GM12878 (cell line): ENCODE measurements at regions not wholly inside any gene's neighbourhood (a gene's known extent, or its start where the extent isn't known, plus 50 kb on each side); places are given as distances from the start of the nearest gene placed in this dataset.

Source experiments
- ATAC-seq: fragments of 200-7000 bp; cut with Tn5 transposase; 3 replicates; pipeline ENCODE4 v1.9.1; 2020; ENCODE audit warnings: mild to moderate bottlenecking, moderate library complexity
- BruUV-seq: library from RNA; stranded (reverse); fragments of 400-500 nt; replicated peaks from 2 replicates; lab custom pipeline; 2021; lab: Mats Ljungman, UMichigan
- CTCF ChIA-PET: fragments of 300-600 bp; sonication (Branson Sonifier 250); formaldehyde crosslinking; extraction: SDS; loops from one replicate; lab custom pipeline; 2021; ENCODE audit warnings: inconsistent platforms; lab: Yijun Ruan, JAX
- POLR2A ChIA-PET: fragments of 350-600 bp; formaldehyde crosslinking; extraction: SDS; loops from one replicate; lab custom pipeline; 2021; ENCODE audit warnings: inconsistent platforms; lab: Charles Lee
- RAD21 ChIA-PET: fragments of 300-600 bp; sonication (Branson Sonifier 250); formaldehyde crosslinking; loops from one replicate; lab custom pipeline; 2023; ENCODE audit warnings: antibody characterized with exemption; ENCODE audit not compliant: unreplicated experiment; lab: Charles Lee
- SMC1A ChIA-PET: fragments of 300-600 bp; sonication (Branson Sonifier 250); formaldehyde crosslinking; loops from one replicate; lab custom pipeline; 2023; ENCODE audit not compliant: unreplicated experiment, uncharacterized antibody; lab: Charles Lee
- DNase-seq: peaks from one replicate; pipeline ENCODE4 v3.0.0-alpha.2; 2011; ENCODE audit warnings: low read depth, low spot score
- FAIRE-seq: peaks from 3 replicates; lab custom pipeline; 2011; peaks lifted over from hg19 to GRCh38; lab: Jason Lieb, UNC
- H2AFZ ChIP-seq: 2 replicates; pipeline ENCODE4 v1.6.0; 2011; ENCODE audit warnings: low read depth, low read length, control low read depth; ENCODE audit not compliant: control insufficient read depth
- H3K27ac ChIP-seq: 2 replicates; pipeline ENCODE4 v1.5.1; 2011; ENCODE audit warnings: control low read depth; ENCODE audit not compliant: control insufficient read depth, insufficient read depth
- H3K27me3 ChIP-seq, 2 experiments: replicated peaks in 1 of 2; 2 replicates each; pipeline versions ENCODE4 v1.6.0 to v1.6.1; 2011; ENCODE audit warnings: low read length in 1 of 2; ENCODE audit not compliant: control insufficient read depth in 2 of 2, insufficient read depth in 2 of 2
- H3K36me3 ChIP-seq, 2 experiments: 2 replicates each; pipeline ENCODE4 v1.5.1; 2011; ENCODE audit warnings: low read length in 1 of 2; ENCODE audit not compliant: control insufficient read depth in 2 of 2, insufficient read depth in 2 of 2
- H3K4me1 ChIP-seq: 2 replicates; pipeline ENCODE4 v1.6.1; 2011; ENCODE audit warnings: mild to moderate bottlenecking, low read length, moderate library complexity, mixed read lengths; ENCODE audit not compliant: control insufficient read depth, insufficient read depth
- H3K4me2 ChIP-seq: 2 replicates; pipeline ENCODE4 v1.6.0; 2011; ENCODE audit warnings: control low read depth; ENCODE audit not compliant: control insufficient read depth, insufficient read depth
- H3K4me3 ChIP-seq: fragments of 200-600 bp; sonication (generic); 2 replicates; pipeline ENCODE4 v1.5.1; 2016
- H3K79me2 ChIP-seq: 2 replicates; pipeline ENCODE4 v1.6.0; 2011; ENCODE audit warnings: low read length; ENCODE audit not compliant: control insufficient read depth, insufficient read depth
- H3K9ac ChIP-seq: 2 replicates; pipeline ENCODE4 v1.8.0; 2011; ENCODE audit warnings: low read length, control low read depth, mixed read lengths; ENCODE audit not compliant: control insufficient read depth, insufficient read depth
- H3K9me3 ChIP-seq: replicated peaks from 3 replicates; pipeline ENCODE4 v1.5.1; 2011; ENCODE audit warnings: mild to moderate bottlenecking, low read length; ENCODE audit not compliant: control insufficient read depth, insufficient read depth
- H4K20me1 ChIP-seq: 2 replicates; pipeline ENCODE4 v1.6.0; 2011; ENCODE audit not compliant: control insufficient read depth, insufficient read depth
- BRCA1 ChIP-seq: IDR thresholded peaks from 2 replicates; pipeline ENCODE4 v1.6.1; 2011; ENCODE audit warnings: low read depth, low read length, improper control_type of control experiment
- CBX3 ChIP-seq: fragments of 200-600 bp; sonication (generic); IDR thresholded peaks from 2 replicates; pipeline ENCODE4 v1.6.1; 2016; ENCODE audit warnings: low read depth, borderline replicate concordance
- GATAD2B ChIP-seq: fragments of 450-650 bp; conservative IDR thresholded peaks from 2 replicates; pipeline ENCODE4 v1.6.1; 2017; ENCODE audit warnings: low read depth, mild to moderate bottlenecking, moderate library complexity
- IKZF1 ChIP-seq: fragments of 450-650 bp; conservative IDR thresholded peaks from 2 replicates; pipeline ENCODE4 v1.6.1; 2017; ENCODE audit warnings: antibody characterized with exemption, mild to moderate bottlenecking
- MXI1 ChIP-seq: fragments of 150-350 bp; IDR thresholded peaks from 2 replicates; pipeline ENCODE4 v1.6.1; 2011; ENCODE audit warnings: low read depth, mild to moderate bottlenecking, inconsistent platforms, low read length, improper control_type of control experiment
- SMC3 ChIP-seq: IDR thresholded peaks from 2 replicates; pipeline ENCODE4 v1.6.1; 2011; ENCODE audit warnings: low read length, improper control_type of control experiment, borderline replicate concordance
- ZNF274 ChIP-seq: IDR thresholded peaks from one replicate; pipeline ENCODE4 v1.8.0; 2011; ENCODE audit not compliant: insufficient read length, insufficient read depth
- WGBS: methylation state at CpG from one replicate; pipeline ENCODE4 v1.1.6; 2016; ENCODE audit warnings: low lambda C conversion rate; ENCODE audit not compliant: insufficient replicate concordance, insufficient coverage; ENCODE audit errors: missing lambda C conversion rate; 5-methylcytosine and 5-hydroxymethylcytosine counted together
- in situ Hi-C: fragments of 300-500 bp; cut with MboI; formaldehyde crosslinking; loops from 9 replicates; pipeline ENCODE4 v1.14.3; 2018; ENCODE audit warnings: mixed read lengths
- intact Hi-C: fragments of 100-400 bp; cut with micrococcal nuclease; formaldehyde crosslinking; loops from one replicate; pipeline ENCODE4 v1.14.2; 2022; ENCODE audit not compliant: unreplicated experiment
- TF ChIP-seq, protein P1 (sequence below): fragments of 450-650 bp; IDR thresholded peaks from 2 replicates; pipeline ENCODE4 v1.6.1; 2017; ENCODE audit warnings: borderline replicate concordance
- TF ChIP-seq, protein P2 (sequence below): IDR thresholded peaks from 2 replicates; pipeline ENCODE4 v1.6.1; 2012; ENCODE audit warnings: low read depth, low read length, improper control_type of control experiment
- TF ChIP-seq, protein P3 (sequence below): fragments of 150-350 bp; IDR thresholded peaks from 2 replicates; pipeline ENCODE4 v1.6.1; 2014; ENCODE audit warnings: mild to moderate bottlenecking, low read depth, low read length
- TF ChIP-seq, protein P4 (sequence below): IDR thresholded peaks from 2 replicates; pipeline ENCODE4 v1.6.1; 2012; ENCODE audit warnings: improper control_type of control experiment, low read depth, low read length; ENCODE audit not compliant: insufficient replicate concordance
- TF ChIP-seq, protein P5 (sequence below): fragments of 450-650 bp; IDR thresholded peaks from 2 replicates; pipeline ENCODE4 v1.6.1; 2017; ENCODE audit warnings: low read depth, mild to moderate bottlenecking, moderate library complexity

DNA sequence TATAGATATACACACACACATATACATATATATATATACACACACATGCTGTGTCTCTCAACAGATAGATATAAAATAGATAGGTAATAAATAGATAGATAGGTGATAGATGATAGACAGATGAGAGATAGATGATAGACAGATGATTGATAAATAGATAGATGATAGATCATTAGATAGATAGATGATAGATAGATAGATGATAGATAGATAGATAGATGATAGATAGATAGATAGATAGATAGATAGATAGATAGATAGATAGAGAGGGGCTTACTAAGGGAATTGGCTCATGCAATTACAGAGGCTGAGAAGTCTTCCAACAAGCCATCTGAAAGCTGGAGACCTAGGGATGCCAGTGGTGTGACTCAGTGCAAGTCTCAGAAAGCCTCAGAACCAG lies 394.5 kb downstream of the ICE1 start (continued):
- TF ChIP-seq, protein P1, sequence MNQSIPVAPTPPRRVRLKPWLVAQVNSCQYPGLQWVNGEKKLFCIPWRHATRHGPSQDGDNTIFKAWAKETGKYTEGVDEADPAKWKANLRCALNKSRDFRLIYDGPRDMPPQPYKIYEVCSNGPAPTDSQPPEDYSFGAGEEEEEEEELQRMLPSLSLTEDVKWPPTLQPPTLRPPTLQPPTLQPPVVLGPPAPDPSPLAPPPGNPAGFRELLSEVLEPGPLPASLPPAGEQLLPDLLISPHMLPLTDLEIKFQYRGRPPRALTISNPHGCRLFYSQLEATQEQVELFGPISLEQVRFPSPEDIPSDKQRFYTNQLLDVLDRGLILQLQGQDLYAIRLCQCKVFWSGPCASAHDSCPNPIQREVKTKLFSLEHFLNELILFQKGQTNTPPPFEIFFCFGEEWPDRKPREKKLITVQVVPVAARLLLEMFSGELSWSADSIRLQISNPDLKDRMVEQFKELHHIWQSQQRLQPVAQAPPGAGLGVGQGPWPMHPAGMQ: no peak
- TF ChIP-seq, protein P2, sequence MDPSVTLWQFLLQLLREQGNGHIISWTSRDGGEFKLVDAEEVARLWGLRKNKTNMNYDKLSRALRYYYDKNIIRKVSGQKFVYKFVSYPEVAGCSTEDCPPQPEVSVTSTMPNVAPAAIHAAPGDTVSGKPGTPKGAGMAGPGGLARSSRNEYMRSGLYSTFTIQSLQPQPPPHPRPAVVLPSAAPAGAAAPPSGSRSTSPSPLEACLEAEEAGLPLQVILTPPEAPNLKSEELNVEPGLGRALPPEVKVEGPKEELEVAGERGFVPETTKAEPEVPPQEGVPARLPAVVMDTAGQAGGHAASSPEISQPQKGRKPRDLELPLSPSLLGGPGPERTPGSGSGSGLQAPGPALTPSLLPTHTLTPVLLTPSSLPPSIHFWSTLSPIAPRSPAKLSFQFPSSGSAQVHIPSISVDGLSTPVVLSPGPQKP: no peak
- TF ChIP-seq, protein P3, sequence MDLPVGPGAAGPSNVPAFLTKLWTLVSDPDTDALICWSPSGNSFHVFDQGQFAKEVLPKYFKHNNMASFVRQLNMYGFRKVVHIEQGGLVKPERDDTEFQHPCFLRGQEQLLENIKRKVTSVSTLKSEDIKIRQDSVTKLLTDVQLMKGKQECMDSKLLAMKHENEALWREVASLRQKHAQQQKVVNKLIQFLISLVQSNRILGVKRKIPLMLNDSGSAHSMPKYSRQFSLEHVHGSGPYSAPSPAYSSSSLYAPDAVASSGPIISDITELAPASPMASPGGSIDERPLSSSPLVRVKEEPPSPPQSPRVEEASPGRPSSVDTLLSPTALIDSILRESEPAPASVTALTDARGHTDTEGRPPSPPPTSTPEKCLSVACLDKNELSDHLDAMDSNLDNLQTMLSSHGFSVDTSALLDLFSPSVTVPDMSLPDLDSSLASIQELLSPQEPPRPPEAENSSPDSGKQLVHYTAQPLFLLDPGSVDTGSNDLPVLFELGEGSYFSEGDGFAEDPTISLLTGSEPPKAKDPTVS: no peak
- no peak for TF ChIP-seq SMC3
- no peak for TF ChIP-seq ZNF274

DNA sequence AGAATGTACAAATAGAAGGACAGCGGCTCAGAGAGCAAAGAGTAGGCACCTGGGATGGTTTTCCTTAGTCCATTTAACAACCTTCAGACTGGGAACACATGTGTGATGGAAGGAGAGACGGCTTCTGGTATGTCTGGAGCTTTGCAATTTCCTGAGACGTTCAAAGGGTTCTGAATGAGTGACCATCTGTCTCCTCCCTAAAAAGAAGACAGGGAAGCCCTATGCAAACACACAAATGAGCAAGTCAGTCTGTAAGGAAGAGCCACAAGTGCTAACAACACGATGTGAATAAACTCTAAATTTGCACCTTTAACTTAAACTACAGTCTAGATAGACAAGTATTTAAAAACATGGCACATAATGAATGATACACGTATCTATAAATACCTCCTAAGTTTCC lies 391.0 kb downstream of the ICE1 start:
- ChIA-PET CTCF (interaction anchor here (0.6 to 0.9 kb wide), 3 partner anchors 180 to 316 kb away, joined by 3 to 4 read pairs (median 4); no protein-coding TSS in a partner anchor), RAD21 (no interaction called here), POLR2A (no interaction called here), SMC1A (interaction anchor here (0.6 to 3.1 kb wide), 3 partner anchors 10 to 237 kb away, joined by 3 to 16 read pairs (median 4); no protein-coding TSS in a partner anchor)
- no TSS peak for BruUV-seq
- Histone ChIP-seq H3K4me3 (no peak overlapping the region), H3K9ac (no peak overlapping the region), H3K4me1 (no peaks in the 10 kb centered on the region), H3K4me2 (no peak overlapping the region), H4K20me1 (no peaks in the 10 kb centered on the region), H3K79me2 (no peaks in the 10 kb centered on the region), H3K9me3 (no peaks in the 10 kb centered on the region), H3K36me3 (no peaks in the 10 kb centered on the region), H3K27ac (no peak overlapping the region), H3K27me3 (no peaks in the 10 kb centered on the region), H2AFZ (no peak overlapping the region)
- ATAC-seq: no peak
- intact Hi-C loops (no loop called here), in situ Hi-C loops (no loop called here)
- WGBS: 11% methylated on average over 5 of the region's 5 CpGs
- DNase-seq: no peak
- no peak for FAIRE-seq
- TF ChIP-seq GATAD2B: no peak
- TF ChIP-seq, protein P4, sequence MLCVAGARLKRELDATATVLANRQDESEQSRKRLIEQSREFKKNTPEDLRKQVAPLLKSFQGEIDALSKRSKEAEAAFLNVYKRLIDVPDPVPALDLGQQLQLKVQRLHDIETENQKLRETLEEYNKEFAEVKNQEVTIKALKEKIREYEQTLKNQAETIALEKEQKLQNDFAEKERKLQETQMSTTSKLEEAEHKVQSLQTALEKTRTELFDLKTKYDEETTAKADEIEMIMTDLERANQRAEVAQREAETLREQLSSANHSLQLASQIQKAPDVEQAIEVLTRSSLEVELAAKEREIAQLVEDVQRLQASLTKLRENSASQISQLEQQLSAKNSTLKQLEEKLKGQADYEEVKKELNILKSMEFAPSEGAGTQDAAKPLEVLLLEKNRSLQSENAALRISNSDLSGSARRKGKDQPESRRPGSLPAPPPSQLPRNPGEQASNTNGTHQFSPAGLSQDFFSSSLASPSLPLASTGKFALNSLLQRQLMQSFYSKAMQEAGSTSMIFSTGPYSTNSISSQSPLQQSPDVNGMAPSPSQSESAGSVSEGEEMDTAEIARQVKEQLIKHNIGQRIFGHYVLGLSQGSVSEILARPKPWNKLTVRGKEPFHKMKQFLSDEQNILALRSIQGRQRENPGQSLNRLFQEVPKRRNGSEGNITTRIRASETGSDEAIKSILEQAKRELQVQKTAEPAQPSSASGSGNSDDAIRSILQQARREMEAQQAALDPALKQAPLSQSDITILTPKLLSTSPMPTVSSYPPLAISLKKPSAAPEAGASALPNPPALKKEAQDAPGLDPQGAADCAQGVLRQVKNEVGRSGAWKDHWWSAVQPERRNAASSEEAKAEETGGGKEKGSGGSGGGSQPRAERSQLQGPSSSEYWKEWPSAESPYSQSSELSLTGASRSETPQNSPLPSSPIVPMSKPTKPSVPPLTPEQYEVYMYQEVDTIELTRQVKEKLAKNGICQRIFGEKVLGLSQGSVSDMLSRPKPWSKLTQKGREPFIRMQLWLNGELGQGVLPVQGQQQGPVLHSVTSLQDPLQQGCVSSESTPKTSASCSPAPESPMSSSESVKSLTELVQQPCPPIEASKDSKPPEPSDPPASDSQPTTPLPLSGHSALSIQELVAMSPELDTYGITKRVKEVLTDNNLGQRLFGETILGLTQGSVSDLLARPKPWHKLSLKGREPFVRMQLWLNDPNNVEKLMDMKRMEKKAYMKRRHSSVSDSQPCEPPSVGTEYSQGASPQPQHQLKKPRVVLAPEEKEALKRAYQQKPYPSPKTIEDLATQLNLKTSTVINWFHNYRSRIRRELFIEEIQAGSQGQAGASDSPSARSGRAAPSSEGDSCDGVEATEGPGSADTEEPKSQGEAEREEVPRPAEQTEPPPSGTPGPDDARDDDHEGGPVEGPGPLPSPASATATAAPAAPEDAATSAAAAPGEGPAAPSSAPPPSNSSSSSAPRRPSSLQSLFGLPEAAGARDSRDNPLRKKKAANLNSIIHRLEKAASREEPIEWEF: no peak
- no peak for TF ChIP-seq CBX3
- no peak for TF ChIP-seq BRCA1
- no peak for TF ChIP-seq IKZF1
- no peak for TF ChIP-seq MXI1
- TF ChIP-seq, protein P5, sequence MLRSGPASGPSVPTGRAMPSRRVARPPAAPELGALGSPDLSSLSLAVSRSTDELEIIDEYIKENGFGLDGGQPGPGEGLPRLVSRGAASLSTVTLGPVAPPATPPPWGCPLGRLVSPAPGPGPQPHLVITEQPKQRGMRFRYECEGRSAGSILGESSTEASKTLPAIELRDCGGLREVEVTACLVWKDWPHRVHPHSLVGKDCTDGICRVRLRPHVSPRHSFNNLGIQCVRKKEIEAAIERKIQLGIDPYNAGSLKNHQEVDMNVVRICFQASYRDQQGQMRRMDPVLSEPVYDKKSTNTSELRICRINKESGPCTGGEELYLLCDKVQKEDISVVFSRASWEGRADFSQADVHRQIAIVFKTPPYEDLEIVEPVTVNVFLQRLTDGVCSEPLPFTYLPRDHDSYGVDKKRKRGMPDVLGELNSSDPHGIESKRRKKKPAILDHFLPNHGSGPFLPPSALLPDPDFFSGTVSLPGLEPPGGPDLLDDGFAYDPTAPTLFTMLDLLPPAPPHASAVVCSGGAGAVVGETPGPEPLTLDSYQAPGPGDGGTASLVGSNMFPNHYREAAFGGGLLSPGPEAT: no peak
